Activated CD4-positive, alpha-beta T cell treated with anti-CD3 and anti-CD28 coated beads for 36 hours (primary cell): ENCODE measurements at regions not wholly inside any gene's neighbourhood (a gene's known extent, or its start where the extent isn't known, plus 50 kb on each side); places are given as distances from the start of the nearest gene placed in this dataset.
"Not testable (repeated sequence)": the region's sequence is repeated elsewhere in the genome, so short reads cannot be mapped to it uniquely, and the experiment has no call there.

ENCODE experiments used
- ATAC-seq: fragments of 200-7000 bp; cut with Tn5 transposase; one replicate; pipeline ENCODE4 v1.10.0; 2021; ENCODE audit warnings: mild to moderate bottlenecking, moderate library complexity
- CTCF ChIA-PET: fragments of 350-600 bp; sonication (Branson Sonifier 250); formaldehyde crosslinking; loops from one replicate; lab custom pipeline; 2021; ENCODE audit warnings: antibody characterized with exemption; lab: Charles Lee
- POLR2A ChIA-PET: fragments of 350-600 bp; sonication (Branson Sonifier 250); formaldehyde crosslinking; loops from one replicate; lab custom pipeline; 2021; ENCODE audit warnings: antibody characterized with exemption, inconsistent platforms; lab: Charles Lee
- DNase-seq: peaks from one replicate; pipeline ENCODE4 v3.0.0-alpha.2; 2020
- H3K27ac Mint-ChIP-seq: one replicate; pipeline ENCODE4 v1.8.0; 2021; ENCODE audit warnings: mixed read lengths
- H3K27me3 Mint-ChIP-seq: one replicate; pipeline ENCODE4 v1.8.0; 2021; ENCODE audit warnings: mixed read lengths
- H3K36me3 Mint-ChIP-seq: one replicate; pipeline ENCODE4 v1.8.0; 2021; ENCODE audit warnings: low read depth, mixed read lengths
- H3K4me1 Mint-ChIP-seq: one replicate; pipeline ENCODE4 v1.8.0; 2021; ENCODE audit warnings: mixed read lengths
- H3K4me3 Mint-ChIP-seq: one replicate; pipeline ENCODE4 v1.8.0; 2021; ENCODE audit warnings: mild to moderate bottlenecking, moderate library complexity, mixed read lengths
- H3K9me3 Mint-ChIP-seq: one replicate; pipeline ENCODE4 v1.8.0; 2021; ENCODE audit warnings: low read depth, mixed read lengths
- intact Hi-C, 2 experiments: fragments of 100-400 bp; cut with DNase I in 1 of 2; cut with micrococcal nuclease in 1 of 2; formaldehyde crosslinking; loops; one replicate each; pipeline versions ENCODE4 v1.14.2 to v1.15.1; 2022 to 2024; cut with DNase I, micrococcal nuclease

GRCh38 chr18:42373584-42373983 lies 418.6 kb downstream of the PIK3C3 start:
- Mint-ChIP-seq H3K4me1 (no peaks in the 10 kb centered on the region), H3K27me3 (no peaks in the 10 kb centered on the region), H3K9me3 (no peaks in the 10 kb centered on the region), H3K27ac (no peak overlapping the region), H3K4me3 (no peak overlapping the region), H3K36me3 (no peaks in the 10 kb centered on the region)
- CTCF ChIA-PET, result no interaction called here
- ATAC-seq, result no peak
- POLR2A ChIA-PET, result no interaction called here
- DNase-seq, result no peak
- intact Hi-C loops, result no loop called here

- ChIA-PET POLR2A (no interaction called here), CTCF (no interaction called here)
- DNase-seq (no peak), ATAC-seq (no peak)
- no peaks in the 10 kb centered on the region for H3K4me1 Mint-ChIP-seq
- no peaks in the 10 kb centered on the region for H3K36me3 Mint-ChIP-seq
- no peaks in the 10 kb centered on the region for H3K27me3 Mint-ChIP-seq
- H3K4me3 Mint-ChIP-seq, result no peak overlapping the region
- no peaks in the 10 kb centered on the region for H3K9me3 Mint-ChIP-seq
- intact Hi-C loops, result no loop called here
- H3K27ac Mint-ChIP-seq, result no peak overlapping the region
These were observed 419.9 kb downstream of the PIK3C3 start for GRCh38 chr18:42374961-42375360.

GRCh38 chr18:42378854-42379253 lies 423.8 kb downstream of the PIK3C3 start:
- POLR2A ChIA-PET, intact Hi-C loops, H3K4me1 Mint-ChIP-seq, H3K4me3 Mint-ChIP-seq, ATAC-seq, CTCF ChIA-PET, H3K27ac Mint-ChIP-seq, H3K9me3 Mint-ChIP-seq, H3K36me3 Mint-ChIP-seq, H3K27me3 Mint-ChIP-seq, DNase-seq: not testable (repeated sequence)

GRCh38 chr18:42381236-42381635 lies 426.2 kb downstream of the PIK3C3 start:
- DNase-seq, POLR2A ChIA-PET, H3K27ac Mint-ChIP-seq, H3K4me1 Mint-ChIP-seq, H3K4me3 Mint-ChIP-seq, H3K9me3 Mint-ChIP-seq, intact Hi-C loops, H3K36me3 Mint-ChIP-seq, ATAC-seq, H3K27me3 Mint-ChIP-seq: not testable (repeated sequence)
- CTCF ChIA-PET, result interaction anchor here (0.8 kb wide), 1 partner anchor 267 kb away, joined by 3 read pairs; no protein-coding TSS in a partner anchor

GRCh38 chr18:42392416-42392815 lies 437.4 kb downstream of the PIK3C3 start:
- no peaks in the 10 kb centered on the region for H3K27me3 Mint-ChIP-seq
- CTCF ChIA-PET, result no interaction called here
- peaks cover 3% of the 10 kb centered on the region for H3K9me3 Mint-ChIP-seq
- ATAC-seq (no peak), DNase-seq (no peak)
- intact Hi-C loops, result no loop called here
- H3K36me3 Mint-ChIP-seq, result no peaks in the 10 kb centered on the region
- no peaks in the 10 kb centered on the region for H3K4me1 Mint-ChIP-seq
- POLR2A ChIA-PET, result no interaction called here
- H3K27ac Mint-ChIP-seq, result no peak overlapping the region
- no peak overlapping the region for H3K4me3 Mint-ChIP-seq

- no peaks in the 10 kb centered on the region for H3K36me3 Mint-ChIP-seq
- no peaks in the 10 kb centered on the region for H3K27me3 Mint-ChIP-seq
- H3K4me3 Mint-ChIP-seq, result no peak overlapping the region
- ChIA-PET CTCF (no interaction called here), POLR2A (no interaction called here)
- H3K27ac Mint-ChIP-seq, result no peak overlapping the region
- peaks cover 3% of the 10 kb centered on the region for H3K9me3 Mint-ChIP-seq
- no peak for ATAC-seq
- no peaks in the 10 kb centered on the region for H3K4me1 Mint-ChIP-seq
- intact Hi-C loops, result no loop called here
- DNase-seq, result no peak
These were observed 437.9 kb downstream of the PIK3C3 start for GRCh38 chr18:42392926-42393325.

GRCh38 chr18:42394238-42394637 lies 439.2 kb downstream of the PIK3C3 start:
- Mint-ChIP-seq H3K4me3 (no peak overlapping the region), H3K27me3 (no peaks in the 10 kb centered on the region), H3K4me1 (no peaks in the 10 kb centered on the region), H3K9me3 (peaks cover 2% of the 10 kb centered on the region), H3K27ac (no peak overlapping the region), H3K36me3 (no peaks in the 10 kb centered on the region)
- ATAC-seq (no peak), DNase-seq (no peak)
- intact Hi-C loops, result no loop called here
- CTCF ChIA-PET, result no interaction called here
- POLR2A ChIA-PET, result no interaction called here

- no peak overlapping the region for H3K4me3 Mint-ChIP-seq
- no peaks in the 10 kb centered on the region for H3K4me1 Mint-ChIP-seq
- H3K36me3 Mint-ChIP-seq, result no peaks in the 10 kb centered on the region
- H3K27ac Mint-ChIP-seq, result no peak overlapping the region
- no peaks in the 10 kb centered on the region for H3K27me3 Mint-ChIP-seq
- H3K9me3 Mint-ChIP-seq, result no peaks in the 10 kb centered on the region
- POLR2A ChIA-PET, result no interaction called here
- intact Hi-C loops, result no loop called here
- CTCF ChIA-PET, result no interaction called here
- ATAC-seq, result no peak
- DNase-seq, result no peak
These were observed 446.2 kb downstream of the PIK3C3 start for GRCh38 chr18:42401131-42401673.

GRCh38 chr18:42404151-42404550 lies 449.1 kb downstream of the PIK3C3 start:
- DNase-seq, result no peak

GRCh38 chr18:42409005-42409404 lies 454.0 kb downstream of the PIK3C3 start:
- H3K27me3 Mint-ChIP-seq, result no peaks in the 10 kb centered on the region
- ATAC-seq (no peak), DNase-seq (no peak)
- H3K27ac Mint-ChIP-seq, result no peak overlapping the region
- no peaks in the 10 kb centered on the region for H3K4me1 Mint-ChIP-seq
- no peaks in the 10 kb centered on the region for H3K36me3 Mint-ChIP-seq
- peaks cover 5% of the 10 kb centered on the region for H3K9me3 Mint-ChIP-seq
- POLR2A ChIA-PET, result no interaction called here
- CTCF ChIA-PET, result no interaction called here
- no peak overlapping the region for H3K4me3 Mint-ChIP-seq
- intact Hi-C loops, result no loop called here

More at GRCh38 chr18:42404151-42404550, 449.1 kb downstream of the PIK3C3 start:
- intact Hi-C loops, result no loop called here
- ATAC-seq, result no peak
- ChIA-PET POLR2A (no interaction called here), CTCF (no interaction called here)
- no peaks in the 10 kb centered on the region for H3K36me3 Mint-ChIP-seq
- no peaks in the 10 kb centered on the region for H3K9me3 Mint-ChIP-seq
- H3K4me3 Mint-ChIP-seq, result no peak overlapping the region
- no peak overlapping the region for H3K27ac Mint-ChIP-seq
- no peaks in the 10 kb centered on the region for H3K4me1 Mint-ChIP-seq
- H3K27me3 Mint-ChIP-seq, result no peaks in the 10 kb centered on the region

GRCh38 chr18:42412281-42412680 lies 457.2 kb downstream of the PIK3C3 start:
- CTCF ChIA-PET, result no interaction called here
- intact Hi-C loops, result no loop called here

GRCh38 chr18:42412896-42413295 lies 457.9 kb downstream of the PIK3C3 start:
- H3K4me1 Mint-ChIP-seq, result no peaks in the 10 kb centered on the region

More at GRCh38 chr18:42412281-42412680, 457.2 kb downstream of the PIK3C3 start:
- Mint-ChIP-seq H3K27ac (no peak overlapping the region), H3K4me1 (no peaks in the 10 kb centered on the region), H3K9me3 (peaks cover 5% of the 10 kb centered on the region), H3K36me3 (no peaks in the 10 kb centered on the region), H3K4me3 (no peak overlapping the region), H3K27me3 (no peaks in the 10 kb centered on the region)
- DNase-seq (no peak), ATAC-seq (no peak)
- POLR2A ChIA-PET, result no interaction called here

More at GRCh38 chr18:42412896-42413295, 457.9 kb downstream of the PIK3C3 start:
- Mint-ChIP-seq H3K4me3 (no peak overlapping the region), H3K9me3 (peaks cover 5% of the 10 kb centered on the region), H3K36me3 (no peaks in the 10 kb centered on the region), H3K27ac (no peak overlapping the region), H3K27me3 (no peaks in the 10 kb centered on the region)
- CTCF ChIA-PET, result no interaction called here
- POLR2A ChIA-PET, result no interaction called here
- no peak for ATAC-seq
- DNase-seq, result no peak
- intact Hi-C loops, result no loop called here
